ENCODE measurements at regions not wholly inside any gene's neighbourhood (a gene's known extent, or its start where the extent isn't known, plus 50 kb on each side); places are given as distances from the start of the nearest gene placed in this dataset.
"Not testable (repeated sequence)": the region's sequence is repeated elsewhere in the genome, so short reads cannot be mapped to it uniquely, and the experiment has no call there.

DNA sequence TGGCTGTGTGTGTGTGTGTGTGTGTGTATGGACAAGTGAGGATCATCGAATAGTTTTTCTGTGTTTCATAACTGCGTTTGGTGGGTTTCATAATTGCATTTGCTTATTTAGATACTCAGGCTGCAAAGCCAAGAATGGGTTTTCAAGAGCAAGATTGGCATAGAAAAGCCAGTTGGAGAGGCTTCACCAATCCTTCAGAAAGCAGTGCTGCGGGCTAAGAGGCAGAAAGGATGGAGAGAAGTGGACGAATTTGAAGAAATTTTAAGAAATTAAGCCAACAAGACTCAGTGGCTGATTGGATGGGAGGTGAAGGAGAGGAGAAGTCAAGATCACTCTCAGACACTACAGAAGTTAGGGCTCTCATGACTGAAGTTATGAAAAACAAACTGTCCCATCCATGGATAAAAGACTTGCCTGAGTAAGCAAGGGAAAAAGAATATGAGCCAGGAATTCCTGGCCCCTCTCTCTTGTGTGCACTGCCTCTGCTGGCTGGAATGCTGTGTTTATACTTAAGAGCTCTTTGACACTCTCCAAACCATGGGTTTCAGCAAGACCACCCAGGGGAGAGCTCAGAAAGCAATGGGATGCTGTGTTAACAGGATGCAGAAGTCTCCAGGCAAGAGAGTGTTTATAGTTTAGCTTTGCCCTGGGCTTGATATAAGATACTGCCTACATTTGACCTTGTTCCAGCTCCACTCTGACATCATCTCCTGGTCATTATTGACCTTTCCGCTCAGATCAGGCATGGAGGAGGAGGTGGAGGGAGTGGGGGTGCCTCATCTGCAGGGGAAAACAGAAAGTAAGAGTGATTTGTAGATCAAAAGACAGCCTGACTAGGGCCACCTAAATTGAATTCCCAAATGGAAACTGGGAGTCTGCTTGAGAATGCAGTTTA is 232.0 kb upstream of the PLXNA2 start:
- no peaks in the 10 kb centered on the region for H3K4me1 ChIP-seq (ENCODE audit: control insufficient read depth, insufficient read depth, low read length)
- H3K27me3 ChIP-seq (ENCODE audit: control insufficient read depth, insufficient read depth, low read length) = peaks cover 8% of the 10 kb centered on the region
- H3K4me2 ChIP-seq (ENCODE audit: low read length) = no peak overlapping the region
- H3K4me3 ChIP-seq (ENCODE audit: low read length) = no peak overlapping the region
- no peaks in the 10 kb centered on the region for H3K9me3 ChIP-seq (replicated peaks; ENCODE audit: low read length)
- H3K9ac ChIP-seq (ENCODE audit: low read depth, low read length) = no peak overlapping the region
- H3K36me3 ChIP-seq (ENCODE audit: insufficient read depth, low read length) = no peaks in the 10 kb centered on the region

DNA sequence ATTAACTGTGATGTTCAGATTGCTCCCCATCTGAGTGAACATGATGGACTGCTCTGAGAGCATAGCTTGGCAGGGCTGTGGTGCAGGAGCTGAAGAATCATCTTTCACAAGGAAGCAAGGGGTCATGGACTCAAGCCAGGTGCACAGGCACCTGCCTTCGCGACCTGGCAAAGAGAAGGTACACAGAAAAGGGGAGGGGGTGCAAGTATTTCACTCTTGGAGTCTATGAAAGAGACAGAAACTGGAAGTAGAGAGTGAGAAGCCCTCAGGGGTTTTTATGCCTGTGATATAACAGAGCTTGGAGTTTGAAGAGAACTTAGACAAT is 232.6 kb upstream of the PLXNA2 start:
- Histone ChIP-seq H3K27me3 (ENCODE audit: control insufficient read depth, insufficient read depth, low read length) (peaks cover 8% of the 10 kb centered on the region), H3K9me3 (replicated peaks; ENCODE audit: low read length) (no peaks in the 10 kb centered on the region), H3K4me1 (ENCODE audit: control insufficient read depth, insufficient read depth, low read length) (no peaks in the 10 kb centered on the region), H3K4me3 (ENCODE audit: low read length) (no peak overlapping the region), H3K4me2 (ENCODE audit: low read length) (no peak overlapping the region), H3K36me3 (ENCODE audit: insufficient read depth, low read length) (no peaks in the 10 kb centered on the region), H3K9ac (ENCODE audit: low read depth, low read length) (no peak overlapping the region)

DNA sequence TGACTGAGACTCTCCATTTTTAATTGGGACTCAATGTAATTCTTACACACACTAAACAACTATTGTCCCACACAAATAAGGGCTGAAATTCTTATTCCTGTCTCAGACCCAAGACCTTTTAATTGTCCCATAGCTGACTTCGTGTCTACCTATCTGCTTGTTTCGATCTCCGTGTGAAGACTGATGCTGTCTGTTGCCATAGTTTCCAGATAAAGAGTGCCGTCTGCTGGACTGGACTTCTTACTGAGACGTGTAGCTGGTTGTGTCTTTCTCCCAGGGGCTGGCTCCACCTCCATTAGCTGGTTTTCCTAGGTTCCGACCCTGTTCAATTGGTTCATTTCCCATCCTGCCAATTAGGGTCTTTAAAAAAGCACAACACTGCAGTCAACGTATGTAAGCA is 235.3 kb upstream of the PLXNA2 start:
- Histone ChIP-seq H3K9me3 (replicated peaks; ENCODE audit: low read length) (no peaks in the 10 kb centered on the region), H3K36me3 (ENCODE audit: insufficient read depth, low read length) (no peaks in the 10 kb centered on the region), H3K4me2 (ENCODE audit: low read length) (no peak overlapping the region), H3K27me3 (ENCODE audit: control insufficient read depth, insufficient read depth, low read length) (peaks cover 5% of the 10 kb centered on the region), H3K4me3 (ENCODE audit: low read length) (no peak overlapping the region), H3K9ac (ENCODE audit: low read depth, low read length) (no peak overlapping the region), H3K4me1 (ENCODE audit: control insufficient read depth, insufficient read depth, low read length) (no peaks in the 10 kb centered on the region)

DNA sequence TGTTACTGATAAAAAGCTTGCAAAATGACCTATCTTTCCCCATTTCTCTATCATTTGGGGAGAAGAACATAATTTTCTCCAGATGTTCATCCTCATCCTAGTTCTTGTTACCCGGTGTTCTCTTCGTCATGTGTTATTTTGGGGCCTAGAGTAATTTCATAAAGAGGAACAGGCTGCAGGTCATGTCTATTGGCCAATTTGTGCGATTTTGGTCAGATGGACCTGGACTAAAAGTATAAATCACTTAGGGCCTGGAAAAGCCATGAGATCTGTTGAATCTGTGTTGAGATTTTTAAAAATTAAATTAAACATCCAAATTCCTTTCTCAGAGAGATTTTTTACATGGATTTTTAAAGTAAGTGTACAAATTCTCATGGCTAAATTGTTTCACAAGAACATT is 241.3 kb upstream of the PLXNA2 start:
- no peaks in the 10 kb centered on the region for H3K36me3 ChIP-seq (ENCODE audit: insufficient read depth, low read length)
- H3K4me1 ChIP-seq (ENCODE audit: control insufficient read depth, insufficient read depth, low read length) = no peaks in the 10 kb centered on the region
- H3K27me3 ChIP-seq (ENCODE audit: control insufficient read depth, insufficient read depth, low read length) = peaks cover 3% of the 10 kb centered on the region
- H3K9ac ChIP-seq (ENCODE audit: low read depth, low read length) = no peak overlapping the region
- H3K4me2 ChIP-seq (ENCODE audit: low read length) = no peak overlapping the region
- H3K9me3 ChIP-seq (replicated peaks; ENCODE audit: low read length) = no peaks in the 10 kb centered on the region
- no peak overlapping the region for H3K4me3 ChIP-seq (ENCODE audit: low read length)

DNA sequence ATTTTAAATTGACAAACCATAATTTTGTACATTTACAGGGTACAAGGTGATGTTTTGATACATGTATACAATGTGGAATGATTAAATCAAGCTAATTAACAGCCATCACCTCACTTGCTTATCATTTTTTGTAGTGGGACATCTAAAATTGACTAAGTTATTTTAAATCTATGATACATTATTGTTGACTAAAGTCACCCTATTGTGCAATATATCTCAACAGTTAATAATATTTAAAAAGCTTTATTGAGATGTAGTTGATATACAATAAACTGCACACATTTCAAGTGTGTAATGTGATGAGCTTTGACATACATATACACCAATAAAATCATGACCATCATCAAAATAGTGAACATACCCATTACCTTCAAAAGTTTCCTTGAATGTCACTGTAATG is 242.5 kb upstream of the PLXNA2 start:
- no peak overlapping the region for H3K4me3 ChIP-seq (ENCODE audit: low read length)

DNA sequence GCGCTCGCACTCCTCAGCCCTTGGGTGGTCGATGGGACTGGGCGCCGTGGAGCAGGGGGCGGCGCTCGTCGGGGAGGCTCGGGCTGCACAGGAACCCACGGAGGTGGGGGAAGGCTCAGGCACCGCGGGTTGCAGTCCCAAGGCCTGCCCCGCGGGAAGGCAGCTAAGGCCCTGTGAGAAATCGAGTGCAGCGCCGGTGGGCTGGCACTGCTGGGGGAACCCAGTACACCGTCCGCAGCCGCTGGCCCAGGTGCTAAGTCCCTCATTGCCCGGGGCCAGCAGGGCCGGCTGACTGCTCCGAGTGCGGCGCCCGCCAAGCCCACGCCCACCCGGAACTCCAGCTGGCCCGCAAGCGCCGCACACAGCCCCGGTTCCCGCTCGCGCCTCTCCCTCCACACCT is 244.2 kb upstream of the PLXNA2 start:
- H3K9ac ChIP-seq (ENCODE audit: low read depth, low read length); H3K27me3 ChIP-seq (ENCODE audit: control insufficient read depth, insufficient read depth, low read length); H3K36me3 ChIP-seq (ENCODE audit: insufficient read depth, low read length); H3K9me3 ChIP-seq (replicated peaks; ENCODE audit: low read length); H3K4me3 ChIP-seq (ENCODE audit: low read length); H3K4me2 ChIP-seq (ENCODE audit: low read length); H3K4me1 ChIP-seq (ENCODE audit: control insufficient read depth, insufficient read depth, low read length): not testable (repeated sequence)

More for the DNA sequence above, 242.5 kb upstream of the PLXNA2 start:
- Histone ChIP-seq H3K4me1 (ENCODE audit: control insufficient read depth, insufficient read depth, low read length) (no peaks in the 10 kb centered on the region), H3K36me3 (ENCODE audit: insufficient read depth, low read length) (no peaks in the 10 kb centered on the region), H3K27me3 (ENCODE audit: control insufficient read depth, insufficient read depth, low read length) (peaks cover 3% of the 10 kb centered on the region), H3K9ac (ENCODE audit: low read depth, low read length) (no peak overlapping the region), H3K4me2 (ENCODE audit: low read length) (no peak overlapping the region), H3K9me3 (replicated peaks; ENCODE audit: low read length) (no peaks in the 10 kb centered on the region)

DNA sequence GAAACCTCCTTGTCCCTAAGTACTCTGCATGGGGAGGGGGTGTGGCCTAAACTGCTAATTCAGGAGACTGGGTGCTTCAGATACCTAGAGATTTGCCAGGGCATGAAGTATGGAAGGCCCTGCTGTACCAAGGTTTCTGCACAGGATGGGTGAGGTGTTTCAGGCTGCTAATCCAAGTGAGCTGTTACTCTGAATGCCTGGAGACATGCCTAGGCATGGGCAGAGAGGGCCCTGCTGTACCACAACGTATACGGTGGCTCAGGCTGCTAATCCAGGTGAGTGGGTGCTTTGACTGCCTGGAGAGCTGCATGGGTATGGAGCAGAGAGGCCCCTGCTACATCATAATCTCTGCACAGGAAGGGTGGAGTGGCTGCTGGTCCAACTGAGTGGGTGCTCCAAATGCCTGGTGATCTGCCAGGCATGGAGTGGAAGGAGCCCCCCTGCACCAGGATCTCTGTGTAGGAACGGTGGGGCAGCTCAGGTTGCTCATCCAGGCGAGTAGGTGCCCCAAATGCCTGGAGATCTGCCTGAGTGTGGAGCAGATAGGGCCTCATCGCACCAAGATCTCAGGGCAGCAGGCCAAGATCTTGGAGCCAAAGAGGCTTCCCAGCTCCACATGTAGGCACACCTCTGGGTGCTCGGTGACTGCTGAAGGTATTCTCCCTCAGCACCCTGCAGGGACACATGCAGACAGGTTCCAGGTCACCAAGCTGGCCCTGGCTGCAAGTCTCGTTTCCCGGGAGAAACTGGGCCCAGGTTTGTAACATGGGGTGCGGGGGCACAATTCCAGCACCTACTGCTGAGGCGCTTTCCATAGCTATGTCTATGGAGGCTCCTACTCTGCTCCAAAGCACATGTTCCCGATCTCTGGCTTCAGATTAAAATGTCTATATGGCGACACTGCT is 252.5 kb upstream of the PLXNA2 start:
- no peak overlapping the region for H3K4me3 ChIP-seq (ENCODE audit: low read length)
- H3K9me3 ChIP-seq (replicated peaks; ENCODE audit: low read length) = no peaks in the 10 kb centered on the region
- no peaks in the 10 kb centered on the region for H3K36me3 ChIP-seq (ENCODE audit: insufficient read depth, low read length)
- no peaks in the 10 kb centered on the region for H3K4me1 ChIP-seq (ENCODE audit: control insufficient read depth, insufficient read depth, low read length)
- H3K27me3 ChIP-seq (ENCODE audit: control insufficient read depth, insufficient read depth, low read length) = no peaks in the 10 kb centered on the region
- no peak overlapping the region for H3K4me2 ChIP-seq (ENCODE audit: low read length)
- no peak overlapping the region for H3K9ac ChIP-seq (ENCODE audit: low read depth, low read length)

DNA sequence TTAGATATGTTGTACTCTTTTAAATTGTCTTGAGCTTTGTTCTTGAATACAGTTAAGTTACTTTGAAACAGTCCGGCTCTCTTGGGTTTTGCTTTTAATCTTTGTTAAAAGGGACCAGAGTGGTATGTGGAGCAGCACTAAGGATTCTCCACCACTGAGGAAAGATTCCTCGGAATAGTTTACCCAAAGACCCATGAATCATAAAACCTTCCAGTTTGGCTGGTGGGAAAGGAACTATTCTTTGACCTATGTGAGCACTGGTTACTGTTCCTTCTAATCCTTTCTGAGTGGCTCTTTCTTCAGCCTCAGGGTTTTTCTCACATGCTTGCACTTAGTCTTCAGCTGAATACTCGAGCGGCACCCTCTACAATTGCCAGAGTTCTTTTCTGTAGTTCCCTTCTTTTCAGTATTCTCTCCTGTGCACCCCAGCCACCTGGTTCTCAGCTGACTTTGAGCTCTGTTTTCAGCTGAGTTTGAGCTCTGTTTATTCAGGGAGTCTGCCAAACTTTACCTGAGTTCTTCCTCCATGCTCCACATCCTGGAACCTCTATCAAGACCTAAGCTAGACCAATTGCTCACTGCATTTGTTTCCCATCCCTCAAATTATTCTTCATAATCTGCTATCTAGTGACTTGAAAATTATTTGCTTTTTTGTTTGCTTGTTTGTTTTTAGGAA is 253.8 kb upstream of the PLXNA2 start:
- no peaks in the 10 kb centered on the region for H3K4me1 ChIP-seq (ENCODE audit: control insufficient read depth, insufficient read depth, low read length)
- no peaks in the 10 kb centered on the region for H3K9me3 ChIP-seq (replicated peaks; ENCODE audit: low read length)
- H3K4me3 ChIP-seq (ENCODE audit: low read length) = no peak overlapping the region
- H3K9ac ChIP-seq (ENCODE audit: low read depth, low read length) = no peak overlapping the region
- no peak overlapping the region for H3K4me2 ChIP-seq (ENCODE audit: low read length)
- H3K27me3 ChIP-seq (ENCODE audit: control insufficient read depth, insufficient read depth, low read length) = no peaks in the 10 kb centered on the region
- no peaks in the 10 kb centered on the region for H3K36me3 ChIP-seq (ENCODE audit: insufficient read depth, low read length)

DNA sequence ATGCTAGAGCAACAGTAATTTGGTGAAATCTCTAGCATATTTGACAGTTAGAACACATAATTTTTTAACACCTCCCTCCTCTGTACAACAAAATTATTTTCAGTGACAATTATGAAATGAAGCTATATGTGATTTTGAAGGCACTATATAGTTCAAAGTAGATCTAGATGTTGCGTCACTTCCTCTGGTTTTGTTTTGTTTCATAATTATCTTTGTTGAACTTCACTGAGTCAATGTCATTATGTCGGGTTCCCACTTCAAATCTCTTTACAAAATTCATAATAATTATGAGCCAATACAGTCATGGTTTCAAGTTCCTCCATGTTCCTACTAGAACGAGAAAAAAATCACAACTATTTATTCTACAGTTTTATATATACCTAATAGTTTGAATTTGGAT is 254.8 kb upstream of the PLXNA2 start:
- H3K4me2 ChIP-seq (ENCODE audit: low read length) = no peak overlapping the region
- H3K36me3 ChIP-seq (ENCODE audit: insufficient read depth, low read length) = no peaks in the 10 kb centered on the region
- H3K9me3 ChIP-seq (replicated peaks; ENCODE audit: low read length) = no peaks in the 10 kb centered on the region
- H3K9ac ChIP-seq (ENCODE audit: low read depth, low read length) = no peak overlapping the region
- no peak overlapping the region for H3K4me3 ChIP-seq (ENCODE audit: low read length)
- H3K27me3 ChIP-seq (ENCODE audit: control insufficient read depth, insufficient read depth, low read length) = no peaks in the 10 kb centered on the region
- no peaks in the 10 kb centered on the region for H3K4me1 ChIP-seq (ENCODE audit: control insufficient read depth, insufficient read depth, low read length)

DNA sequence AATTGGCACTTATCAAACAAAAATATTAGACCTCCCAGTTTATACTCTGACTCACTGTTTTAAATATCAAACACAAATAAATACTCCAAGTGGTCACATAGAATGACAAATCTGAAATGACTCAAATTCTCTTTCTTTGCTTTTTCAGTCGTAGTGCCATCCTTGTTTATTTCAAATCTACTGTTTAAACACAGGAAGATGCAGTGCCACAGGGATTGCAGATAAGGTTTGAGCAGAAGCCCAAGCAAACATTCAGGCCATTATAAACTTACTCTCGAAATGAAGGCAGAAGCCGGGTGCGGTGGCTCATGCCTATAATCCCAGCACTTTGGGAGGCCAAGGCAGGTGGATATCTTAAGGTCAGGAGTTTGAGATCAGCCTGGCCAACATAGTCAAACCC is 255.4 kb upstream of the PLXNA2 start:
- Histone ChIP-seq H3K9me3 (replicated peaks; ENCODE audit: low read length) (no peaks in the 10 kb centered on the region), H3K36me3 (ENCODE audit: insufficient read depth, low read length) (no peaks in the 10 kb centered on the region), H3K4me1 (ENCODE audit: control insufficient read depth, insufficient read depth, low read length) (no peaks in the 10 kb centered on the region), H3K27me3 (ENCODE audit: control insufficient read depth, insufficient read depth, low read length) (no peaks in the 10 kb centered on the region), H3K4me2 (ENCODE audit: low read length) (no peak overlapping the region), H3K9ac (ENCODE audit: low read depth, low read length) (no peak overlapping the region), H3K4me3 (ENCODE audit: low read length) (no peak overlapping the region)

DNA sequence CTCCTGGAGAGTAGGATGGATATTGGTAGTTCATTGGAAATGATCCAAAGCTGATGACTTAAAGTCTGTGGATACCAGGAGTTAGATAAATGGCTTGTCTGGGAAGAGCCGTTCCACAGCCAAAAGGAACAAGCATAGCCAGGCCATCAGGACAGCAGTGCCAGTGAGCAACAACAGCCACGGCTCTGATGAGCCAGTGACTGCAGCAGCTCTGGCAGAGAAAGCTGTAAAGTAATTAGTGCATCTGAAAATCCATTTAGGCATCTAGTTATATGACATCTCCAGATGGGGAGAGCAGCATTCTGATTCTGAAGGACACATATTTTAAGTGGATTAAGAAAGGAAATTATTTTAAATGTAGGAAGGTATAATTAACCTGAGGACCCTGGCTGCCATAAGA is 256.2 kb upstream of the PLXNA2 start:
- Histone ChIP-seq H3K4me1 (ENCODE audit: control insufficient read depth, insufficient read depth, low read length) (no peaks in the 10 kb centered on the region), H3K4me3 (ENCODE audit: low read length) (no peak overlapping the region), H3K27me3 (ENCODE audit: control insufficient read depth, insufficient read depth, low read length) (no peaks in the 10 kb centered on the region), H3K9me3 (replicated peaks; ENCODE audit: low read length) (no peaks in the 10 kb centered on the region), H3K9ac (ENCODE audit: low read depth, low read length) (no peak overlapping the region), H3K4me2 (ENCODE audit: low read length) (no peak overlapping the region), H3K36me3 (ENCODE audit: insufficient read depth, low read length) (no peaks in the 10 kb centered on the region)
